H1 (cell line): ENCODE measurements at regions not wholly inside any gene's neighbourhood (a gene's known extent, or its start where the extent isn't known, plus 50 kb on each side); places are given as distances from the start of the nearest gene placed in this dataset.

Experiments
- CTCF ChIA-PET: fragments of 300-600 bp; sonication (Branson Sonifier 250); formaldehyde crosslinking; loops from one replicate; lab custom pipeline; 2021; ENCODE audit not compliant: partially characterized antibody; lab: Charles Lee
- POLR2A ChIA-PET: fragments of 300-600 bp; sonication (Branson Sonifier 250); formaldehyde crosslinking; loops from one replicate; lab custom pipeline; 2021; ENCODE audit warnings: inconsistent platforms; ENCODE audit not compliant: partially characterized antibody; lab: Charles Lee
- DNase-seq, 2 experiments: peaks; one replicate each; pipeline versions ENCODE4 v3.0.0 to v3.0.0-alpha.2; 2010 to 2022; ENCODE audit warnings: low spot score in 2 of 2, low read depth in 1 of 2, mixed read lengths in 1 of 2
- FAIRE-seq: peaks from 2 replicates; lab custom pipeline; 2011; peaks lifted over from hg19 to GRCh38; lab: Jason Lieb, UNC
- H2AFZ ChIP-seq: 2 replicates; pipeline ENCODE4 v1.8.1; 2012; ENCODE audit warnings: low read length, inconsistent platforms
- H2AK5ac ChIP-seq: 2 replicates; pipeline ENCODE4 v1.6.1; 2013; ENCODE audit warnings: low read depth, low read length
- H2BK120ac ChIP-seq: replicated peaks from 2 replicates; pipeline ENCODE3; 2013; ENCODE audit warnings: low read depth, low read length, inconsistent platforms
- H2BK12ac ChIP-seq: 2 replicates; pipeline ENCODE4 v1.6.1; 2013; ENCODE audit warnings: low read depth, low read length
- H2BK15ac ChIP-seq: 2 replicates; pipeline ENCODE4 v1.6.1; 2013; ENCODE audit warnings: low read length
- H2BK20ac ChIP-seq: 2 replicates; pipeline ENCODE4 v1.6.1; 2013; ENCODE audit warnings: low read length
- H2BK5ac ChIP-seq: 2 replicates; pipeline ENCODE4 v1.6.1; 2013; ENCODE audit warnings: low read depth, low read length
- H3K14ac ChIP-seq: 2 replicates; pipeline ENCODE4 v1.6.1; 2013; ENCODE audit warnings: inconsistent platforms; ENCODE audit not compliant: insufficient read length
- H3K18ac ChIP-seq: 2 replicates; pipeline ENCODE4 v1.6.1; 2013; ENCODE audit warnings: low read length; ENCODE audit errors: extremely low read depth
- H3K23ac ChIP-seq: 2 replicates; pipeline ENCODE4 v1.6.1; 2013; ENCODE audit warnings: inconsistent platforms; ENCODE audit not compliant: insufficient read length
- H3K23me2 ChIP-seq: 2 replicates; pipeline ENCODE4 v1.6.1; 2013; ENCODE audit warnings: low read depth, low read length
- H3K27ac ChIP-seq: 2 replicates; pipeline ENCODE4 v1.6.1; 2011; ENCODE audit warnings: low read depth, low read length, inconsistent platforms
- H3K27me3 ChIP-seq, 4 experiments: replicated peaks in 1 of 4; 1 replicate in 1 of 4; 2 replicates in 3 of 4; pipeline versions ENCODE4 v1.6.1 to v1.8.1; 2011 to 2013; ENCODE audit warnings: low read length in 3 of 4, mild to moderate bottlenecking in 3 of 4, inconsistent platforms in 2 of 4, mixed read lengths in 2 of 4, moderate library complexity in 1 of 4; ENCODE audit not compliant: control insufficient read depth in 3 of 4, insufficient read depth in 3 of 4; ENCODE audit errors: extremely low read depth in 1 of 4
- H3K36me3 ChIP-seq, 4 experiments: 2 replicates each; pipeline versions ENCODE4 v1.6.1 to v1.8.1; 2011 to 2013; ENCODE audit warnings: mild to moderate bottlenecking in 4 of 4, low read length in 3 of 4, moderate library complexity in 2 of 4, control low read depth in 1 of 4, inconsistent platforms in 1 of 4; ENCODE audit not compliant: insufficient read depth in 4 of 4, control insufficient read depth in 2 of 4
- H3K4ac ChIP-seq: replicated peaks from 2 replicates; pipeline ENCODE3; 2013; ENCODE audit warnings: low read length, low read depth, mixed read lengths, inconsistent platforms; ENCODE audit not compliant: insufficient read length
- H3K4me1 ChIP-seq, 4 experiments: replicated peaks in 1 of 4; 1 replicate in 1 of 4; 2 replicates in 3 of 4; pipeline versions ENCODE4 v1.6.1 to v1.8.1; 2011 to 2013; ENCODE audit warnings: low read length in 3 of 4, inconsistent platforms in 2 of 4, mixed read lengths in 1 of 4; ENCODE audit not compliant: insufficient read depth in 4 of 4, control insufficient read depth in 3 of 4
- H3K4me2 ChIP-seq, 2 experiments: 2 replicates each; pipeline versions ENCODE4 v1.6.1 to v1.8.1; 2011 to 2013; ENCODE audit warnings: low read depth in 2 of 2, low read length in 2 of 2, control low read depth in 1 of 2, inconsistent platforms in 1 of 2, mild to moderate bottlenecking in 1 of 2; ENCODE audit not compliant: insufficient read depth in 1 of 2
- H3K4me3 ChIP-seq, 4 experiments: fragments of 200-600, 300-600 bp in 1 of 4; sonication (generic), shearing (Covaris generic), sonication (Bioruptor Twin) in 1 of 4; 2 replicates each; pipeline versions ENCODE4 v1.5.1 to v1.8.1; 2011 to 2016; ENCODE audit warnings: low read length in 4 of 4, low read depth in 3 of 4, control low read depth in 2 of 4, inconsistent platforms in 2 of 4, mild to moderate bottlenecking in 2 of 4, mixed read lengths in 1 of 4, moderate library complexity in 1 of 4; ENCODE audit not compliant: insufficient read depth in 2 of 4; ENCODE audit errors: extremely low read depth in 1 of 4
- H3K56ac ChIP-seq: replicated peaks from 2 replicates; pipeline ENCODE3; 2013; ENCODE audit warnings: low read depth, mild to moderate bottlenecking, mixed read lengths, low read length, inconsistent platforms; ENCODE audit not compliant: insufficient read length
- H3K79me1 ChIP-seq: 2 replicates; pipeline ENCODE4 v1.6.1; 2013; ENCODE audit warnings: low read depth, low read length, control low read depth
- H3K79me2 ChIP-seq, 2 experiments: 2 replicates each; pipeline versions ENCODE4 v1.6.1 to v1.8.1; 2012 to 2013; ENCODE audit warnings: low read length in 2 of 2, mild to moderate bottlenecking in 2 of 2, inconsistent platforms in 1 of 2; ENCODE audit not compliant: insufficient read depth in 2 of 2, control insufficient read depth in 1 of 2
- H3K9ac ChIP-seq, 4 experiments: replicated peaks in 1 of 4; 1 replicate in 1 of 4; 2 replicates in 3 of 4; pipeline versions ENCODE4 v1.6.1 to v1.8.1; 2011 to 2013; ENCODE audit warnings: low read depth in 3 of 4, low read length in 3 of 4, control low read depth in 2 of 4, mild to moderate bottlenecking in 2 of 4, moderate library complexity in 2 of 4, inconsistent platforms in 1 of 4; ENCODE audit errors: extremely low read depth in 1 of 4
- H3K9me3 ChIP-seq, 2 experiments: 2 replicates each; pipeline versions ENCODE4 v1.6.1 to v1.8.1; 2012 to 2013; ENCODE audit warnings: mild to moderate bottlenecking in 2 of 2, moderate library complexity in 2 of 2, control low read depth in 1 of 2, inconsistent platforms in 1 of 2, low read depth in 1 of 2, low read length in 1 of 2, mixed read lengths in 1 of 2; ENCODE audit not compliant: insufficient read depth in 2 of 2
- H4K20me1 ChIP-seq, 2 experiments: replicated peaks in 1 of 2; 2 replicates each; pipeline versions ENCODE3 to v1.8.1; 2011 to 2013; ENCODE audit warnings: inconsistent platforms in 2 of 2, low read length in 2 of 2, mild to moderate bottlenecking in 1 of 2; ENCODE audit not compliant: insufficient read depth in 2 of 2, control insufficient read depth in 1 of 2
- H4K5ac ChIP-seq: 2 replicates; pipeline ENCODE4 v1.6.1; 2013; ENCODE audit warnings: low read length, low read depth, mixed read lengths, inconsistent platforms; ENCODE audit not compliant: insufficient read length
- H4K8ac ChIP-seq: 2 replicates; pipeline ENCODE4 v1.8.0; 2013; ENCODE audit warnings: mild to moderate bottlenecking, moderate library complexity, low read length, inconsistent platforms; ENCODE audit not compliant: insufficient read depth; ENCODE audit errors: extremely low read depth
- H4K91ac ChIP-seq: replicated peaks from 2 replicates; pipeline ENCODE3; 2013; ENCODE audit warnings: low read length, mixed read lengths, inconsistent platforms; ENCODE audit not compliant: insufficient read length
- BACH1 ChIP-seq: IDR thresholded peaks from 2 replicates; pipeline ENCODE4 v1.6.1; 2012; ENCODE audit warnings: low read length, improper control_type of control experiment
- BRCA1 ChIP-seq: IDR thresholded peaks from 2 replicates; pipeline ENCODE4 v1.6.1; 2012; ENCODE audit warnings: low read depth, low read length, improper control_type of control experiment
- CTCF ChIP-seq, 3 experiments: IDR thresholded peaks; 1 replicate in 2 of 3; 2 replicates in 1 of 3; pipeline versions ENCODE4 v1.5.1 to v1.6.1; 2011; ENCODE audit warnings: low read length in 3 of 3, mild to moderate bottlenecking in 3 of 3, inconsistent platforms in 2 of 3, low read depth in 1 of 3, moderate library complexity in 1 of 3; ENCODE audit not compliant: insufficient read depth in 1 of 3; ENCODE audit errors: control extremely low read depth in 1 of 3
- EGR1 ChIP-seq: IDR thresholded peaks from 2 replicates; pipeline ENCODE4 v1.6.1; 2011; ENCODE audit warnings: low read depth, low read length, borderline replicate concordance
- FOSL1 ChIP-seq: IDR thresholded peaks from 2 replicates; pipeline ENCODE4 v1.6.1; 2011; ENCODE audit warnings: mild to moderate bottlenecking, low read depth, low read length, moderate library complexity; ENCODE audit not compliant: insufficient read depth
- GTF2F1 ChIP-seq: IDR thresholded peaks from 2 replicates; pipeline ENCODE4 v1.6.1; 2012; ENCODE audit warnings: low read depth, low read length, improper control_type of control experiment, borderline replicate concordance
- RXRA ChIP-seq: IDR thresholded peaks from 2 replicates; pipeline ENCODE4 v1.6.1; 2011; ENCODE audit warnings: low read depth, mild to moderate bottlenecking, low read length, moderate library complexity; ENCODE audit not compliant: insufficient read depth
- SIRT6 ChIP-seq: IDR thresholded peaks from one replicate; pipeline ENCODE4 v1.7.1; 2012; ENCODE audit warnings: low read length, inconsistent platforms
- SP4 ChIP-seq: IDR thresholded peaks from 2 replicates; pipeline ENCODE4 v1.6.1; 2012; ENCODE audit warnings: low read length, inconsistent platforms
- SRF ChIP-seq: IDR thresholded peaks from 2 replicates; pipeline ENCODE4 v1.6.1; 2011; ENCODE audit warnings: mild to moderate bottlenecking, low read depth, low read length, moderate library complexity
- WGBS, 2 experiments: shearing (Covaris generic) in 1 of 2; methylation state at CpG; one replicate each; pipeline versions ENCODE4 v1.1.6 to v1.1.7; 2013 to 2015; ENCODE audit warnings: low lambda C conversion rate in 2 of 2, mixed read lengths in 2 of 2, inconsistent platforms in 1 of 2, low coverage in 1 of 2, missing lambda C conversion rate in 1 of 2; ENCODE audit not compliant: insufficient replicate concordance in 2 of 2, insufficient coverage in 1 of 2, insufficient read length in 1 of 2; ENCODE audit errors: extremely low coverage in 1 of 2, missing lambda C conversion rate in 1 of 2; 5-methylcytosine and 5-hydroxymethylcytosine counted together

- no peak for FAIRE-seq
- H2BK15ac ChIP-seq: no peak overlapping the region
Observed at GRCh38 chrX:7746856-7747255, 96.1 kb upstream of the VCX start.

More at GRCh38 chrX:7746856-7747255, 96.1 kb upstream of the VCX start:
- POLR2A ChIA-PET: no interaction called here
- TF ChIP-seq BACH1: no peak
- no peak for TF ChIP-seq FOSL1
- no peak for TF ChIP-seq SRF
- no peak for TF ChIP-seq SP4
- TF ChIP-seq RXRA: no peak
- no peak for TF ChIP-seq CTCF (IDR thresholded peaks at IDR 0.05; ENCODE audit: control extremely low read depth in 1 of 3, insufficient read depth in 1 of 3, low read depth in 1 of 3, low read length in 3 of 3)
- no peak for TF ChIP-seq BRCA1
- TF ChIP-seq EGR1: no peak
- no peak for TF ChIP-seq GTF2F1
- TF ChIP-seq SIRT6: no peak
- Histone ChIP-seq H4K20me1 (no peaks in the 10 kb centered on the region), H3K4me3 (no peak overlapping the region), H3K36me3 (no peaks in the 10 kb centered on the region), H2AFZ (no peak overlapping the region), H3K79me1 (no peaks in the 10 kb centered on the region), H3K14ac (no peak overlapping the region), H3K23ac (no peak overlapping the region), H2BK12ac (no peak overlapping the region), H2AK5ac (no peak overlapping the region), H3K18ac (no peak overlapping the region), H3K79me2 (no peaks in the 10 kb centered on the region), H3K4me2 (no peak overlapping the region), H3K27ac (no peak overlapping the region), H2BK20ac (no peak overlapping the region), H3K4me1 (no peaks in the 10 kb centered on the region), H4K8ac (no peak overlapping the region), H3K4ac (no peak overlapping the region), H4K91ac (no peak overlapping the region), H3K56ac (no peak overlapping the region), H2BK120ac (no peak overlapping the region), H3K9me3 (no peaks in the 10 kb centered on the region), H3K9ac (no peak overlapping the region), H3K27me3 (no peaks in the 10 kb centered on the region), H3K23me2 (no peaks in the 10 kb centered on the region), H2BK5ac (no peak overlapping the region), H4K5ac (no peak overlapping the region)
- no peak for DNase-seq
- CTCF ChIA-PET: no interaction called here
- WGBS, 2 experiments: 79% methylated on average over 4 of the region's 5 CpGs; no CpG with 5 or more reads in 1 of the 2 experiments
